Fibroblast of skin of back (primary cell): ENCODE measurements at regions not wholly inside any gene's neighbourhood (a gene's known extent, or its start where the extent isn't known, plus 50 kb on each side); places are given as distances from the start of the nearest gene placed in this dataset.
A peak's percentile ranks its signal among the peaks of the same experiment; 100 is the strongest.
"Not testable (repeated sequence)": the region's sequence is repeated elsewhere in the genome, so short reads cannot be mapped to it uniquely, and the experiment has no call there.

ENCODE experiments used
- DNase-seq: peaks from one replicate; pipeline ENCODE4 v3.0.0-alpha.2; 2013

GRCh38 chr12:25424211-25424731 lies 128.8 kb downstream of the LMNTD1 start:
- peak; percentile 41 for DNase-seq

DNA sequence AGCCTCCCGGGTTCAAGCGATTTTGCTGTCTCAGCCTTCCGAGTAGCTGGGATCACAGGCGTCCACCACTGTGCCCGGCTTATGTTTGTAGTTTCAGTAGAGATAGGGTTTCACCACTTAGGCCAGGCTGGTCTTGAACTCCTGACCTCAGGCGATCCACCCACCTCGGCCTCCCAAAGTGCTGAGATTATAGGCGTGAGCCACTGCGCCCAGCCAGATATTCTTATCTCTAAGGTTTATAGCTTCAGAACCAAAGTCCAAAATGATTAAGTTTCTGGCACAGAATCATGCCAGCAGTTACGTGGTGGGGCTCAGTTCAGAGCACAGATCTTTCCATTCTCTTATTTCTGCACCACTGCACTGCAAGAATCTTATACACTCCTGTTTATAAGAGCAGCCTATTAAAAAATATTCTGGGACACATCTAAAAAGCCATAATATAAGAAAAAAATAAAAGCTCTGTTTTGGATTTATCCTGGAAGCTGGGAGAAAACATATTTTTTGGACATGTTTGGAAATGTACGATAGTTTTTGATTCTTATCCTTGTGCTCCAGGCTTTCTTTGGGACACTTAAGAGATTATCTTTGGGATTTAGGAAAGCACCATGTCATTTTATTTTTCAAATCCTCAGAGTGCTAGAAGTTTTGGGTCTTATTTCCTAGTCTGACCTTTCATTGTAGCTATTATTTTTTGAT lies 129.6 kb downstream of the LMNTD1 start:
- no peak for DNase-seq

- DNase-seq, result peak; percentile 11
Observed at GRCh38 chr12:25422241-25422640, 130.8 kb downstream of the LMNTD1 start.

GRCh38 chr12:25421651-25422167 lies 131.4 kb downstream of the LMNTD1 start:
- DNase-seq, result no peak

DNA sequence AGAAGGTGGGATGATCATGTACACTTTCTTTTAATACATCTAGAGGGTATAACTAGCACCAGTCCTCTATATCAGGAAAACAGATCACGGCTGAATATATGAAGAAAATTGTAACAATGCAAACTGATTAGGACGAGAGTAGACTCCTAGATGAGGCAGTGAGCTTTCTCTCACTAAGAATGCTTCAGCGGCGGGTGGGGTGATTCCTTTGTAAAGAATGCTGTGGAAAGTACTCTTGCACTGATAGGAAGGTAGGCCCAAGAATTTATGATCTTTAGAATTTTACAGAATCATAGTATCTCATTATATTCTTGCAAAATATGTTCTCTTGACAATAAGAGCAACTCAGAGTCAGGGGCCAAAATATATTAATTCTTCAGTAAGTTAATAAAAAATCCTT lies 133.0 kb downstream of the LMNTD1 start:
- DNase-seq, result no peak

- DNase-seq, result no peak
Observed at GRCh38 chr12:25419595-25419994, 133.5 kb downstream of the LMNTD1 start.

DNA sequence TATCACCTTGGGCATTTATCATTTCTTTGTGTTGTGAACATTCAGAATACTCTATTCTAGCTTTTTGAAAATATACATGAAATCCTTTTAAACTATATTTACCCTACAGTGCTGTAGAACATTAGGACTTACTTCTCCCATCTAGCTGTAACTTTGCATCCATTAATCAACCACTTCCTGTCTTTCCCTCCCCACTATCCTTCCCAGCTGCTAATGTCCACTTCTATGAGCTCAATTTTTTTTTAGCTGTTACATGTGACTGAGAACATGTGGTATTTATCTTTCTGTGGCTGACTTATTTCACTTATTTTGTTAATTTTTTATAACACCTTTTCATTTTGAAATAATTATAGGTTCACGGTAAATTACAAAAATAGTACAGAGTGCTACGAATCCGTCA lies 136.0 kb downstream of the LMNTD1 start:
- no peak for DNase-seq

DNA sequence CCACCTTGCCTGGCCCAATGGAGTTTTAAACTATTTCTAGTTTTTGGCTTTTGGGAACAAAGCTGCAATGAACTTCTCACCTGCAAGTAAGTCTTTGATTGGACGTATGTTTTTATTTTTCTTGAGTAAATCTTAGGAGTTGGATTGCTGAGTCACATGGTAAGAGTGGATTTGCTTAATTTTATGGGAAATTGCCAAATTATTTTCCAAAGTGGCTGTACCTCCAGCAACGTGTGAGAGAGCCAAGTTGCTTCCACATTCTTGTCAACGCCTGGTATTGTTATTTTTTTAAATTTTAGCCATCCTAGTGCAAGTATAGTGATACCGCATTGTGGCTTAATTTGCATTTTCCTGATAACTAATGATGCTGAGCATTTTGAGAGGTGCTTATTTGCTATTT lies 136.6 kb downstream of the LMNTD1 start:
- DNase-seq, result no peak

DNA sequence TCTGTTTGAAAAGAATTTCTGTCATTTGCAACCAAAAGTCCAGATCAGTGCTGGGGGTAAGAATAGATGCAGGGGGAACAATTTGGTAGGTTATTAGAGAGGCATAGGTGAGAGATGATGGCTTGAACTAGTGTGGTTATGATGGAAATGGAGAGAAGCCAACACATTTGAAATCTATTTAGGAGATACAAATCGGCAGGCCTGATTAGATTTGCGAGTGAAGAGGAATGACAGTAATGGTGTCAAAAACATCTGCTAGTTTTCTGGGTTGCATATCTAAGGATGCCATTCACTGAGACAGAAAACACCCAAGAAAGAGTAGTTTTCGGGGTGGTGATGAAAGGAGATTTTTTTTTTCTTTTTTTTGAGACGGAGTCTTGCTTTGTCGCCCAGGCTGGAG lies 138.1 kb downstream of the LMNTD1 start:
- DNase-seq, result no peak

- DNase-seq, result no peak
Observed at GRCh38 chr12:25412735-25413134, 140.3 kb downstream of the LMNTD1 start.

- DNase-seq, result no peak
Observed at GRCh38 chr12:25404955-25405354, 148.1 kb downstream of the LMNTD1 start.

- DNase-seq, result no peak
Observed at GRCh38 chr12:25401547-25402345, 151.0 kb upstream of the KRAS start.

DNA sequence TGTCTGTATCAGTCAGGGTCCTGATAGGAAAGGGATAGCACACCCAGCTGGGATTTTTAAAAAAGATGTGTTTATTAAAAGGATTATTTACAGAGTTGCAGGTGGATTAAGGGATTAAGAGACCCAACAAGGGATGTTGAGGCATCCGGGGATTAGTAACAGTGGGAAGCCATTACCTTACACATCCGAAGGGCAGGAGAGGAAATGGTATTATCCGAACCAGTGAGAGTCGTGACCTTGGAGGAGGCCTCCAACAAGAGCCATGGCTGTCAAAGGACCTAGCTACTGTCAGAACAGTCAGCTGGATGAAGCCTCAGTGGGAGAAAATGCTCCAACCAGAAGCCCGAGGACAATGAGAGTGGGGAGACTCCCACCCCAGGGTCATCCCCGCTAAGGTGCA lies 146.3 kb upstream of the KRAS start:
- DNase-seq, result no peak

DNA sequence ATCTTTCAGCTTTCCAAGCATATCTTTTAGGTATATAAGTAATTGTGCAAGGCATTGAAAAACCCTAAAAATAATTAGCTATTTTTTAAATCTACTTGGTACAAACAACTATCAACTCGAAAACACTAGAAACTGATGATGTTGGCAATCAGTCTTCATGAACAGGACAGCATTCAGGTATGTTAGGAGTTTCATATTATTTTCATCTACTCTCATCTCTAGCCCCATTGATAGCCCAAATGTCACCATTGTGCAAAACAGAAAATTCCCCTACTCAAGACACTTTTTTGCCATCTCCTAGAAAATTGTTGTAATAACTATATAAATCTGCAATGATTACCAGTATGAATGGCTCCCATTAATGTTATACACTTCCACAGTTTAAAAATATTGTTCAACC lies 144.5 kb upstream of the KRAS start:
- DNase-seq, result no peak

DNA sequence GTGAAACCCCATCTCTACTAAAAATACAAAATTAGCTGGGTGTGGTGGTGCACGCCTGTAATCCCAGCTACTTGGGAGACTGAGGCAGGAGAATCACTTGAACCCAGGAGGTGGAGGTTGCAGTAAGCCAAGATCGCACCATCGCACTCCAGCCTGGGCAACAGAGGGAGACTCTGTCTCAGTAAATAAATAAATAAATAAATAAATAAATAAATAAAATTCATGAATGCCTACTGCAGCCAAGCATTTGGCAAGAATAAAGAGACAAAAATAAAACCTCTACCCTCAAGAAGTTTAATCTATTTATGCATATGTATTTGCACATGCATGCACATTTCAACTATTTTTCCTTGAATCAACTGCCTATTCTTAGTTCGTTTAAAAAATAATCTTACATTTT lies 144.0 kb upstream of the KRAS start:
- DNase-seq, result not testable (repeated sequence)

DNA sequence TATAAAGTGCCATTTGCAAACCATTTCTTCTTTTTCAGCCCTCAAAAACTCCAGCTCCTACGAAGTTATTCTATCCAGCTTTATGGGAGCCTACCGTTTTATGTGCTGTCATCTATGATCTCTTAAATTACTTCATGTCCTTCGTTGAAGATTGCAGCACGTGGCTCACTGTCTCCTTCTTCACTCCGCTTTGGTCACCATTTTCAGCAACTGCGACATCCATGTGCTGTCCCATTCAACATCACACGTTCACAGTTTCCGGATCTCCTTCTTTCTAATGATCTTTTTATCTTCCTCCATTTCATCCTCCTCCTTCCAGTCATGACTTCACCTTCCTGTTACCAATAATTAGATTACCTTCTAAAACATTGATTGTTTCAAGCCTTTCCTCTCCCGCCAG lies 143.3 kb upstream of the KRAS start:
- no peak for DNase-seq

GRCh38 chr12:25391346-25391745 lies 140.6 kb upstream of the KRAS start:
- DNase-seq, result not testable (repeated sequence)

DNA sequence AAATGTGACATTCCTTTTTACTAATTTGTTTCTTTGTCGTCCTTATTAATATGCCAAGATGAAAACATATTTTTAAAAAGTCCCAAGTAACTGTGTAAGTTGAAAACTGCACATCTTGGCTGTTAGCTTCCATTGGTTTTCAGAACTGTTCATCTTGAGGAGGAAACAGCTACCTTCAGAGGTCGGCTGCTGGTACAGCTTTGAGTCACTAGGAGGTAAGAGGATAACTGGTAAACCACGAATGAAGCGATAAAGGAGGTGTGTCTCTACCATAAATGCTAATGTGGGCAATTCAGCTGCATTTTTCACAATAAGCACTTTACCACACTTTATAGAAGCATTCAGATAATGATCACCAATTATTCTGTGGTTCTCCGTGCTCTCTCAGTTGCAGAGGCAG lies 137.5 kb upstream of the KRAS start:
- DNase-seq, result no peak

GRCh38 chr12:25387732-25388050 lies 137.0 kb upstream of the KRAS start:
- no peak for DNase-seq

GRCh38 chr12:25386831-25387731 lies 136.4 kb upstream of the KRAS start:
- peak; percentile 86 for DNase-seq

GRCh38 chr12:25384893-25385248 lies 134.1 kb upstream of the KRAS start:
- no peak for DNase-seq

- DNase-seq, result no peak
Observed at GRCh38 chr12:25384038-25384892, 133.5 kb upstream of the KRAS start.
